HepG2 (cell line): ENCODE measurements at regions not wholly inside any gene's neighbourhood (a gene's known extent, or its start where the extent isn't known, plus 50 kb on each side); places are given as distances from the start of the nearest gene placed in this dataset.

Source experiments
- ATAC-seq: fragments of 200-7000 bp; cut with Tn5 transposase; 3 replicates; pipeline ENCODE4 v1.9.1; 2020; ENCODE audit warnings: mild to moderate bottlenecking, moderate library complexity
- BruUV-seq: library from RNA; stranded (reverse); fragments of 400-500 nt; replicated peaks from 2 replicates; lab custom pipeline; 2021; lab: Mats Ljungman, UMichigan
- CTCF ChIA-PET: fragments of 300-600 bp; formaldehyde crosslinking; extraction: SDS; loops from one replicate; lab custom pipeline; 2021; ENCODE audit warnings: low total read pairs, inconsistent platforms, low intra/inter-chr PET ratio; lab: Yijun Ruan, JAX
- POLR2A ChIA-PET: fragments of 350-600 bp; sonication (Branson Sonifier 250); formaldehyde crosslinking; loops from one replicate; lab custom pipeline; 2020; ENCODE audit warnings: antibody characterized with exemption, inconsistent platforms; lab: Yijun Ruan, JAX
- DNase-seq: peaks from one replicate; pipeline ENCODE4 v3.0.0-alpha.2; 2015; ENCODE audit warnings: low spot score
- FAIRE-seq: peaks from 3 replicates; lab custom pipeline; 2011; peaks lifted over from hg19 to GRCh38; lab: Jason Lieb, UNC
- H2AFZ ChIP-seq: one replicate; pipeline ENCODE4 v1.6.1; 2011; ENCODE audit warnings: low read length, inconsistent platforms
- H3K27ac ChIP-seq: fragments of 300-600 bp; 3 replicates; pipeline ENCODE4 v1.8.0; 2011; ENCODE audit warnings: mixed run types, mild to moderate bottlenecking, mixed read lengths, low read length, inconsistent platforms; ENCODE audit not compliant: insufficient read depth; ENCODE audit errors: extremely low read length
- H3K27me3 ChIP-seq, 2 experiments: fragments of 200-600 bp in 1 of 2; 2 replicates in 1 of 2; 3 replicates in 1 of 2; pipeline versions ENCODE4 v1.6.0 to v1.8.0; 2011; ENCODE audit warnings: low read length in 2 of 2, mild to moderate bottlenecking in 2 of 2, moderate library complexity in 2 of 2, inconsistent platforms in 1 of 2; ENCODE audit not compliant: insufficient read depth in 2 of 2, control insufficient read depth in 1 of 2
- H3K36me3 ChIP-seq, 2 experiments: fragments of 200-600 bp in 1 of 2; replicated peaks in 1 of 2; 2 replicates in 1 of 2; 3 replicates in 1 of 2; pipeline versions ENCODE4 v1.5.1 to v1.8.0; 2011; ENCODE audit warnings: low read length in 2 of 2, inconsistent platforms in 1 of 2; ENCODE audit not compliant: insufficient read depth in 2 of 2, control insufficient read depth in 1 of 2
- H3K4me1 ChIP-seq: 2 replicates; pipeline ENCODE4 v1.5.1; 2012; ENCODE audit warnings: low read length, inconsistent platforms; ENCODE audit not compliant: insufficient read depth
- H3K4me2 ChIP-seq: 2 replicates; pipeline ENCODE4 v1.6.0; 2011; ENCODE audit warnings: low read depth, low read length, inconsistent platforms
- H3K4me3 ChIP-seq, 3 experiments: fragments of 200-600 bp in 1 of 3; sonication (generic), shearing (Covaris generic) in 1 of 3; replicated peaks in 1 of 3; 2 replicates each; pipeline ENCODE4 v1.5.1; 2011 to 2016; ENCODE audit warnings: low read length in 3 of 3, inconsistent platforms in 2 of 3, low read depth in 2 of 3, mild to moderate bottlenecking in 2 of 3, control low read depth in 1 of 3, mixed read lengths in 1 of 3; ENCODE audit not compliant: insufficient read depth in 1 of 3
- H3K79me2 ChIP-seq: one replicate; pipeline ENCODE4 v1.6.1; 2011; ENCODE audit warnings: low read length, inconsistent platforms; ENCODE audit not compliant: insufficient read depth
- H3K9ac ChIP-seq: 2 replicates; pipeline ENCODE4 v1.6.0; 2011; ENCODE audit warnings: mild to moderate bottlenecking, low read depth, low read length, inconsistent platforms; ENCODE audit not compliant: insufficient read depth
- H3K9me3 ChIP-seq: 2 replicates; pipeline ENCODE4 v1.5.1; 2012; ENCODE audit warnings: mild to moderate bottlenecking, low read length
- H4K20me1 ChIP-seq: 2 replicates; pipeline ENCODE4 v1.6.0; 2011; ENCODE audit warnings: inconsistent platforms, mild to moderate bottlenecking, low read length, moderate library complexity; ENCODE audit not compliant: insufficient read depth
- ARHGAP35 ChIP-seq: sonication (generic); formaldehyde crosslinking; IDR thresholded peaks from 2 replicates; pipeline ENCODE4 v1.9.0; 2022; ENCODE audit warnings: mild to moderate bottlenecking, inconsistent platforms, moderate library complexity, missing genetic modification reagents, borderline replicate concordance
- CEBPG ChIP-seq: IDR thresholded peaks from 2 replicates; pipeline ENCODE4 v1.6.1; 2016
- CHCHD3 ChIP-seq: sonication (generic); formaldehyde crosslinking; IDR thresholded peaks from 2 replicates; pipeline ENCODE4 v1.8.0; 2022; ENCODE audit warnings: mild to moderate bottlenecking, missing genetic modification reagents, moderate library complexity
- ELF1 ChIP-seq: sonication (generic); formaldehyde crosslinking; IDR thresholded peaks from 2 replicates; pipeline ENCODE4 v1.4.0; 2020; ENCODE audit warnings: missing genetic modification reagents
- FOSL2 ChIP-seq: sonication (generic); formaldehyde crosslinking; IDR thresholded peaks from 2 replicates; pipeline ENCODE4 v1.4.0; 2020; ENCODE audit warnings: missing genetic modification reagents
- FOXK1 ChIP-seq: sonication (generic); formaldehyde crosslinking; IDR thresholded peaks from 2 replicates; pipeline ENCODE4 v1.4.0; 2020; ENCODE audit warnings: low read depth, missing genetic modification reagents, borderline replicate concordance
- KAT8 ChIP-seq: IDR thresholded peaks from 2 replicates; pipeline ENCODE4 v1.6.1; 2016; ENCODE audit warnings: missing genetic modification reagents, missing compliant biosample characterization
- MLX ChIP-seq: IDR thresholded peaks from 2 replicates; pipeline ENCODE4 v1.6.1; 2016
- ONECUT2 ChIP-seq: sonication (generic); formaldehyde crosslinking; IDR thresholded peaks from 2 replicates; pipeline ENCODE4 v1.4.0; 2020; ENCODE audit warnings: missing genetic modification reagents
- PRDM4 ChIP-seq: sonication (generic); formaldehyde crosslinking; IDR thresholded peaks from 2 replicates; pipeline ENCODE4 v1.9.0; 2021; ENCODE audit warnings: missing genetic modification reagents, borderline replicate concordance
- SIX4 ChIP-seq: sonication (generic); formaldehyde crosslinking; IDR thresholded peaks from 2 replicates; pipeline ENCODE4 v1.4.0; 2020; ENCODE audit warnings: missing genetic modification reagents
- THRA ChIP-seq: sonication (generic); formaldehyde crosslinking; IDR thresholded peaks from 2 replicates; pipeline ENCODE4 v1.4.0; 2020; ENCODE audit warnings: missing genetic modification reagents, borderline replicate concordance
- ZBTB20 ChIP-seq: sonication (generic); formaldehyde crosslinking; IDR thresholded peaks from 2 replicates; pipeline ENCODE4 v1.8.1; 2023; ENCODE audit warnings: missing genetic modification reagents, low read depth, mild to moderate bottlenecking, borderline replicate concordance
- ZFX ChIP-seq: sonication (generic); formaldehyde crosslinking; IDR thresholded peaks from 2 replicates; pipeline ENCODE4 v1.4.0; 2020; ENCODE audit warnings: mild to moderate bottlenecking, low read depth, missing genetic modification reagents, moderate library complexity
- ZNF329 ChIP-seq: sonication (generic); formaldehyde crosslinking; IDR thresholded peaks from 2 replicates; pipeline ENCODE4 v1.9.0; 2021; ENCODE audit warnings: low read depth, mild to moderate bottlenecking, missing genetic modification reagents
- ZNF33B ChIP-seq: sonication (generic); formaldehyde crosslinking; IDR thresholded peaks from 2 replicates; pipeline ENCODE4 v1.5.1; 2020; ENCODE audit warnings: mild to moderate bottlenecking, missing genetic modification reagents
- WGBS: methylation state at CpG from one replicate; pipeline ENCODE4 v1.1.6; 2017; ENCODE audit warnings: low lambda C conversion rate; 5-methylcytosine and 5-hydroxymethylcytosine counted together
- in situ Hi-C: cut with HindIII; loops from 2 replicates; pipeline ENCODE4 v1.10.0; 2017; ENCODE audit warnings: low pct_unique_long_range_greater_than_20kb; ENCODE audit not compliant: extremely low pct_ligation_motif_present
- intact Hi-C: fragments of 100-400 bp; cut with micrococcal nuclease; formaldehyde crosslinking; loops from one replicate; pipeline ENCODE4 v1.10.0; 2022; ENCODE audit not compliant: unreplicated experiment

GRCh38 chr5:92713335-92713743 lies 867.7 kb downstream of the NR2F1-AS1 start (continued):
- TF ChIP-seq CEBPG (no peak), FOXK1 (CRISPR knock-in tag) (no peak), ARHGAP35 (CRISPR knock-in tag) (no peak)

- Histone ChIP-seq H3K4me3 (no peak overlapping the region), H3K27me3 (no peaks in the 10 kb centered on the region), H3K4me2 (no peak overlapping the region), H3K79me2 (no peaks in the 10 kb centered on the region), H3K9ac (no peak overlapping the region), H3K36me3 (no peaks in the 10 kb centered on the region)
- 16% methylated on average over 4 of the region's 4 CpGs for WGBS
- CTCF ChIA-PET = no interaction called here
- DNase-seq (no peak), ATAC-seq (no peak)
- POLR2A ChIA-PET = no interaction called here
- TF ChIP-seq PRDM4 (CRISPR knock-in tag) = no peak
- TF ChIP-seq KAT8 (CRISPR knock-in tag) = no peak
- no peak for TF ChIP-seq FOSL2 (CRISPR knock-in tag)
- no peak for TF ChIP-seq MLX (CRISPR knock-in tag)
- TF ChIP-seq ZBTB20 (CRISPR knock-in tag) = no peak
- no peak for TF ChIP-seq ZNF329 (CRISPR knock-in tag)
- TF ChIP-seq ZFX (CRISPR knock-in tag) = no peak
- no peak for TF ChIP-seq CHCHD3 (CRISPR knock-in tag)
- TF ChIP-seq ONECUT2 (CRISPR knock-in tag) = no peak
- TF ChIP-seq THRA (CRISPR knock-in tag) = no peak
- no peak for TF ChIP-seq ZNF33B (CRISPR knock-in tag)
- TF ChIP-seq SIX4 = no peak
- no peak for TF ChIP-seq ELF1 (CRISPR knock-in tag)
- TF ChIP-seq, all 625 proteins: peak for 0
- intact Hi-C loops = no loop called here
- FAIRE-seq = no peak
- H3K4me1 ChIP-seq = no peaks in the 10 kb centered on the region
- H4K20me1 ChIP-seq = no peaks in the 10 kb centered on the region
- H3K27ac ChIP-seq = no peak overlapping the region
- H3K9me3 ChIP-seq = no peaks in the 10 kb centered on the region
- in situ Hi-C loops = no loop called here
- H2AFZ ChIP-seq = no peak overlapping the region
- BruUV-seq = no TSS peak
Observed at GRCh38 chr5:92711956-92712355, 869.1 kb downstream of the NR2F1-AS1 start.
